ENCODE measurements at regions not wholly inside any gene's neighbourhood (a gene's known extent, or its start where the extent isn't known, plus 50 kb on each side); places are given as distances from the start of the nearest gene placed in this dataset.
"Not testable (repeated sequence)": the region's sequence is repeated elsewhere in the genome, so short reads cannot be mapped to it uniquely, and the experiment has no call there.

- DNase-seq (ENCODE audit: low read depth in 4 of 4, low spot score in 2 of 4): not testable (repeated sequence)
These were observed 311.1 kb upstream of the CNTNAP2 start for GRCh38 chr7:145805496-145805895.

GRCh38 chr7:145797507-145797906 is 319.1 kb upstream of the CNTNAP2 start:
- no peak for DNase-seq (ENCODE audit: low read depth in 4 of 4, low spot score in 2 of 4)

DNA sequence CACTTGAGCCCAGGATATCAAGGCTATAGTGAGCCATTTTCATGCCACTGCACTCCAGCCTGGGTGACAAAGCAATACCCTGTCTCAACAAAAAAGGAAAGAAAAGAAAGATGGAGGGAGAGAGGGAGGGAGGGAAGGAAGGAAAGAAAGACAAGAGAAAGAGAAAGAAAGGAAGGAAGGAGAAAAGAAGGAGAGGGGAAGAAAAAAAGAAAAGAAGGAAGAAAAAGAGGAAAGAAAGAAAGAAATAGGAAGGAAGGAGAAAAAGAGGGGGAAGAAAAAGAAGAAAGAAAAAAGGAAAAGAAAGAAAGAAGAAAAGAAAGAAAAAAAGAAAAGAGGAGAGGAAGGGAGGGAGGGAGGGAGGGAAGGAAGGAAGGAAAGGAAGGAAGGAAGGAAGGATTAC is 321.5 kb upstream of the CNTNAP2 start:
- no peak for DNase-seq (ENCODE audit: low read depth in 4 of 4, low spot score in 2 of 4)

DNA sequence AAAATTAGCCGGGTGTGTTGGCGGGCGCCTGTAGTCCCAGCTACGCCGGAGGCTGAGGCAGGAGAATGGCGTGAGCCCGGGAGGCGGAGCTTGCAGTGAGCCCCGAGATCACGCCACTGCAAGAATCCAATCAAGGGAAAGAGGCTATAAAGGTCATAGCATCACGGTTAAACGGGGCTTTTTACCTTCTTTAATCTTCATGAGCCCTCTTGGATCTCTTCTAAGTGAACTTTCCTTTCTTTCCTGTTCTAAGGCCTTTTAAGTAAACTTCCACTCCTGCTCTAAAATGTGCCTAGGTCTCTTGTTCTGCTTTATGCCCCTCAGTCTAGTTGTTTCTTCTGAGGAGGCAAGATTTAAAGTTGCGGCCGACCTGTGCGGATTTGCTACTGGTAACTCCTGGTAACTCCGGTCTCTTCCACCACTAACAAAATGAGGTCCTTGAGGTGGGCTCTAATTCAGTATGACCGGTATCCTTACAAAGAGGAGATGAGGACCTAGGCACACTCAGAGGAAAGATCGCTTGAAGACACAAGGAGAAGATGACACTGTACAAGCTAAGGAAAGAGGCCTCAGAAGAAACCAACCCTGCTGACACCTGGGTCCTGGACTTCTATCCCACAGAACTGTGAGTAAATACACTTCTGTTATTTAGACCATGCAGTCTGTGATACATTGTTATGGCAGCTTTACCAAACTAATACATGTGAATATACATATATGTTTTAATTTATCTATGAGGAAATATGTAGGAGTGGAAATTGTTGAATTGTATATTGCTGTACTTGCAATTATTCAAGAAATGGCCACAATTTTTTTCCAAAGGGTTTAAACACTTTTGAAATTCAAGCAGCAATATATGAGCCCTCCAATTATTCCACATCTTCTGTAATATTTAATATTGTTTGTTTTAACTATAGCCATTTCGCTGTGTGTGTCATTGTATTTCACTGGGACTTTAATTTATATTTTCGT is 331.5 kb upstream of the CNTNAP2 start:
- no peak for DNase-seq (ENCODE audit: low read depth in 4 of 4, low spot score in 2 of 4)

DNA sequence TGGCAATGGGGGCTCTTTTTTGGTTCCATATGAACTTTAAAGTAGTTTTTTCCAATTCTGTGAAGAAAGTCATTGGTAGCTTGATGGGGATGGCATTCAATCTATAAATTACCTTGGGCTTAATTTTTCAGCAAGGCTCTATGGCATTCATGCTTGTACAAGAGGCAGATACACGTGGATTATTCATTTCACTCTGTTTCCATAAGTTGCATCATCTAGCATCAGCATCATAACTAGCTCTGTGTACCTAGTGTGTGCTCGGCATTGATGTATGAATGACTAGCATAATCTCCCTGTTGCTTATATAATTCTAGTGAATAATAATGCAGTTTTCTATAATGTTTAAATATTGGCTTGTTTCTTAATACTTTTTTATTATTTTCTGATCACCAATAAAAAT is 335.2 kb upstream of the CNTNAP2 start:
- DNase-seq (ENCODE audit: low read depth in 4 of 4, low spot score in 2 of 4): not testable (repeated sequence)

DNA sequence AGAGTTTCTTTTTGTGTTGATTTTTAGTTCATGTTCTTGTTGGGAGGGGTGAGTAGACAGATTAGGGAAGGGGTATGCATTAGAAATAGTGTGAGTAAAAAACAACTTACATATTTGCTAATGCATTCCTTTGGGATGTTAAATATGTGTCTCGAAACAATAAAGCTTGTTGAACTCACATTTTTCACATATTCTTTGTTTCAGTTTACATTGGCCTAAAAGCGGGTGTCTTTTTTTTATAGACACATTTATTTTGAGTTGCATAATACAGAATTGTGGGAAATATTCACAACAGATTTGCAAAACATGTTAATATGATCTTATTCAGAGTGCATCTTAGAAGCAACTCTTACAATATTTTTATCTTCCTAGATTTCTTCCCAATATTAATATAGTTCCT is 337.5 kb upstream of the CNTNAP2 start:
- DNase-seq (ENCODE audit: low read depth in 4 of 4, low spot score in 2 of 4): no peak

DNA sequence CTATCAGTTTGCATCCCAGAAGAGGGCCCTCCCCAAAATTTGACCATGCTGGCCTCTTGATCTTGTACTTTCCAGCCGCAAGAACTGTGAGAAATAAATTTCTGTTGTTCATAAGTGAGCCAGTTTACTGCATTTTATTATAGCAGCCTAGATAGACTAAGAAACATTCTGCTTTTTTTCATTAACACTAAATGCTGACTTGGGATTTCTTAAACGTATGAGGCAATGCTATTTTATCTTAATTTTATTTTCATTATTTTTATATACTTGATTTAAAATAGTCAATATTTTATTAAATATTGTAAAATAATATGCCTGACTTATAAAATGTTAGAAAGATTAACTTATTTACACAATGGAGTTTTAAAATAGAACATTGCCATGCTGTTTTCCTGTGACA is 341.8 kb upstream of the CNTNAP2 start:
- no peak for DNase-seq (ENCODE audit: low read depth in 4 of 4, low spot score in 2 of 4)

- no peak for DNase-seq (ENCODE audit: low read depth in 4 of 4, low spot score in 2 of 4)
These were observed 363.6 kb upstream of the CNTNAP2 start for GRCh38 chr7:145753004-145753403.

DNA sequence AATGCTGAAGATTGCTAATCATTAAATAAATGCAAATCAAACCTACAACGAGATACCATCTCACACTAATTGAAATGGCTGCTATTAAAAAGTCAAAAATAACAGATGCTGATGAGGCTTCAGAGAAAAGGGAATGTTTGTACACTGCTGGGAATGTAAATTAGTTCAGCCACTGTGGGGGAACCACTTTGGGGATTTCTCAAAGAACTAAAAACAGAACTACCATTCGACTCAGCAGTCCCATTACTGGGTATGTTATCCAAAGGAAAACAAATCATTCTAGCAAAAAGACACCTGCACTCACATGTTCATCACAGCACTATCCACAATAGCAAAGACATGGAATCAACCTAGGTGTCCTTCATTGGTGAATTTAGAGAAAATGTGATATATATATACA is 379.0 kb upstream of the CNTNAP2 start:
- DNase-seq (ENCODE audit: low read depth in 4 of 4, low spot score in 2 of 4): no peak

- DNase-seq (ENCODE audit: low read depth in 4 of 4, low spot score in 2 of 4): no peak
These were observed 381.5 kb upstream of the CNTNAP2 start for GRCh38 chr7:145735061-145735460.

DNA sequence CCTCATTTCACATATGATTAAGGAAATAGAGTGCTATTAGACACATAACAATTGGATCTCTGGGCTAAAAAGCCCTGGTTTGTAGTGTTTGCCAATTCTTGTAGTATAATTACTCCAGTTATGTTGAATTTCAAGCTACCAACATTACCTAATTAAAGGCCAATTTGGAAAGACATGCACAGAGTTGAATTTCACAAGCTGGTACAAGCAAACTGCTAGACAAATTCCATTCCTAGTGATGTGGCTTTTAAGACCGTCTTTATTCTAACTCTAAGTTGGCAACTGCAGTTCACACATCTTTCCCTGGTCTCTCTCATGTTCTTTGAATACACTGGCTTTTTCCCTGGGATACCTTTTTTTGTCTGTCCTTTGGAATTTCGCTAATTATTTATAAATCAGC is 384.1 kb upstream of the CNTNAP2 start:
- no peak for DNase-seq (ENCODE audit: low read depth in 4 of 4, low spot score in 2 of 4)

- no peak for DNase-seq (ENCODE audit: low read depth in 4 of 4, low spot score in 2 of 4)
These were observed 386.9 kb upstream of the CNTNAP2 start for GRCh38 chr7:145729691-145730090.

- DNase-seq (ENCODE audit: low read depth in 4 of 4, low spot score in 2 of 4): no peak
These were observed 398.5 kb upstream of the CNTNAP2 start for GRCh38 chr7:145718129-145718528.

- no peak for DNase-seq (ENCODE audit: low read depth in 4 of 4, low spot score in 2 of 4)
These were observed 416.1 kb upstream of the CNTNAP2 start for GRCh38 chr7:145700488-145700887.

DNA sequence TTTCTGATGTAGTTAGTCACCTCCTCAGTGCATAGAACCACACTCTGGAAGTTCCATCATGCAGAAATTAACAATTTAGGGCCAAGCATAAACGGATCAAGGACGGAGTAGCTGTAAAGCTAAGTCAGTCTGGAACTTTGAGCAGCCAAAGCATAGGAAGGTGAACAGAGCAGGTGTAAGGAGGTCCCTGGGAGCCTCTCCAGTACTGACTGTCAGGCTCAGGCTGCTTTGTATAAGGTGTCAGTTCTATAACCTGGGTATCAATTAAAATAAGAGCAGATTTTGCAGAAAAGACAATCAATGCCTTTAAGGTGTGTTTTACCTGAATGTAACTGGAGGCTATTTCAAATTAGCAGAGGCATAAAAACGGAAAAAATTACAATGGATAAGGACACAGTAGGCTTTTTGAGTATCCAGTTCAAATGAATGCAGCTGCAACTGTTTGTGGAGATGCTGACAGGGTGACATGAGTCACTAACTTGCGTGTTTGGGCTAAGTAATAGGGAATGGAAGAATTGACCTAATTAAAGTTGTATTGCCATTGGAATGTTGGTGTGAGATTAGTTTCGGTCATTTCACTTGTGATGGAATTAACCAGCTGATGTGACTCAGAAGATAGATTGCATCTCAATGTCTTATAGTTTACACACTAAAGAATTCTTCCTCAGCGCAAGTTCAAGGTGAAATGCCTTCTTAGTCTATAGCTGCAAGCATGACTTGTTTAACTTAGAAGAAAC is 417.9 kb upstream of the CNTNAP2 start:
- DNase-seq (ENCODE audit: low read depth in 4 of 4, low spot score in 2 of 4): no peak

DNA sequence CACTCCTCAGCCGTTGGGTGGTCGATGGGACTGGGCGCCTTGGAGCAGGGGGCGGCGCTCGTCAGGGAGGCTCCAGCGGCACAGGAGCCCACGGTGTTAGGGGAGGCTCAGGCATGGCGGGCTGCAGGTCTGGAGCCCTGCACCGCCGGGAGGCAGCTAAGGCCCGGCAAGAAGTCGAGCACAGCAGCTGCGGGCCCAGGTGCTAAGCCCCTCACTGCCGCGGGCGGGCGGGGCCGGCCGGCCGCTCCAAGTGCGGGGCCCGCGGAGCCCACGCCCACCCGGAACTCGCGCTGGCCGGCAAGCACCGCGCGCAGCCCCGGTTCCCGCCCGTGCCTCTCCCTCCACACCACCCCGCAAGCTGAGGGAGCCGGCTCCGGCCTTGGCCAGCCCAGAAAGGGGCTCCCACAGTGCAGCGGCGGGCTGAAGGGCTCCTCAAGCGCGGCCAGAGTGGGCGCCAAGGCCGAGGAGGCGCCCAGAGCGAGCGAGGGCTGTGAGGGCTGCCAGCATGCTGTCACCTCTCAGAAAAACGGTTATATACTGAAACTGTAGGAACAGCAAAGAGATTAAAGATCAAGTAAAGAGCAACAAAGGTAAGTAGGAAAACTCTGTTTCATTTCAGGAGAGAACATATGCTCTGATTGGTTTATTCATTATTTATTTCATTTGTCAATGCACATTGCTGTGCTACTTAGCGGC is 419.0 kb upstream of the CNTNAP2 start:
- not testable (repeated sequence) for DNase-seq (ENCODE audit: low read depth in 4 of 4, low spot score in 2 of 4)

- DNase-seq (ENCODE audit: low read depth in 4 of 4, low spot score in 2 of 4): no peak
These were observed 420.5 kb upstream of the CNTNAP2 start for GRCh38 chr7:145696071-145696470.

GRCh38 chr7:145692237-145692950 is 424.2 kb upstream of the CNTNAP2 start:
- no peak for DNase-seq (ENCODE audit: low read depth in 4 of 4, low spot score in 2 of 4)

DNA sequence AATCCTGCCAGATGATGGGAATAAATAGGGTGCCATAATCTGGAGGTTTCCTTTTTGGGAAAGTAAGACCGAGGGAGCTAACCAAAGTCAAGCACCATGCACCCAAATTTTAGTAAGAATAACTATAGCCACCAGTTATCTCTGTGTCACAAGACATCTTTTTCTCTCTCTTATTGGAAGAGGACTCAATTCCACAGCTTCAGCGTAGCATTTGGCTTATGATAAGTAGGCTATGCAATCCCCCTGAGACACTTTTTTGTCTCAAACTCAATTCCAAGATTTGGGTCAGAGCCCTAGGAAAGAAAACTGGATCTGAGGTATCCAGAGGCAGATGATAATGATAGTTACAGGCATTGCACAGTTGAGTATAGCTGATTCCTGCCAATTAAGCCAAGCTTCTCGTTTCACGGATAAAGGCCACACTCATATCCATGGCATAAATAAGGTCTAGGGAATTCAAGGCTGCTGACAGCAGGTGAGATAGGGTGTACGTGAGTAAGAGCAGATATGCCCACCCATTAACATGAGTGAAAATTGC is 425.2 kb upstream of the CNTNAP2 start:
- DNase-seq (ENCODE audit: low read depth in 4 of 4, low spot score in 2 of 4): no peak

DNA sequence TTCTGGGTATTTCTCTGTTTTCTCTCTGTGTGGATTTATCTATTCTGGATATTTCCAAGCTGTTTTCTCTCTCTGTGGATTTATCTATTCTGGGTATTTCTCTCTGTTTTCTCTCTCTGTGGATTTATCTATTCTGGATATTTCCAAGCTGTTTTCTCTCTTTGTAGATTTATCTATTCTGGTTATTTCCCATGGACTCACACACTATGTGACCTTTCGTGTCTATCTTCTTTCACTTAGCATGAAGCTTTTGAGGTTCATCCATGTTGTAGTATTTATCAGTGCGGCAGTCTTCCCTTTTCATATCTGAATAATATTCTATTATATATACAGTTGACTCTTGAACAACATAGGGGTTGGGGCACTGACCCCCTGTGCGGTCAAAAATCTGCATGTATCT is 435.0 kb upstream of the CNTNAP2 start:
- no peak for DNase-seq (ENCODE audit: low read depth in 4 of 4, low spot score in 2 of 4)

Data from left renal cortex interstitium (tissue), 4 donors.